ENCODE measurements at regions not wholly inside any gene's neighbourhood (a gene's known extent, or its start where the extent isn't known, plus 50 kb on each side); places are given as distances from the start of the nearest gene placed in this dataset.

- peaks cover 4 to 9% of the 10 kb centered on the region in 2 experiments for H3K4me1 ChIP-seq (ENCODE audit: control insufficient read depth in 1 of 2, insufficient read depth in 2 of 2, low read depth in 1 of 2, low read length in 1 of 2)
- H2AFZ ChIP-seq (ENCODE audit: low read depth): no peak overlapping the region
- 63% methylated on average over 8 of the region's 8 CpGs for WGBS (ENCODE audit: low lambda C conversion rate)
- H4K20me1 ChIP-seq (ENCODE audit: insufficient read depth): no peaks in the 10 kb centered on the region
- H3K79me2 ChIP-seq (ENCODE audit: insufficient read depth): no peaks in the 10 kb centered on the region
- ChIA-PET CTCF (no interaction called here), POLR2A (no interaction called here)
- no peaks in the 10 kb centered on the region for H3K9me2 ChIP-seq
- no peak overlapping the region for H3K27ac ChIP-seq (ENCODE audit: low read depth in 2 of 2, low read length in 1 of 2)
- no peak overlapping the region for H3K4me2 ChIP-seq
- H3F3A ChIP-seq (replicated peaks; ENCODE audit: insufficient read depth): no peaks in the 10 kb centered on the region
- H3K9me3 ChIP-seq: peaks cover 14% of the 10 kb centered on the region
- no peak for DNase-seq
- TF ChIP-seq, protein P1, sequence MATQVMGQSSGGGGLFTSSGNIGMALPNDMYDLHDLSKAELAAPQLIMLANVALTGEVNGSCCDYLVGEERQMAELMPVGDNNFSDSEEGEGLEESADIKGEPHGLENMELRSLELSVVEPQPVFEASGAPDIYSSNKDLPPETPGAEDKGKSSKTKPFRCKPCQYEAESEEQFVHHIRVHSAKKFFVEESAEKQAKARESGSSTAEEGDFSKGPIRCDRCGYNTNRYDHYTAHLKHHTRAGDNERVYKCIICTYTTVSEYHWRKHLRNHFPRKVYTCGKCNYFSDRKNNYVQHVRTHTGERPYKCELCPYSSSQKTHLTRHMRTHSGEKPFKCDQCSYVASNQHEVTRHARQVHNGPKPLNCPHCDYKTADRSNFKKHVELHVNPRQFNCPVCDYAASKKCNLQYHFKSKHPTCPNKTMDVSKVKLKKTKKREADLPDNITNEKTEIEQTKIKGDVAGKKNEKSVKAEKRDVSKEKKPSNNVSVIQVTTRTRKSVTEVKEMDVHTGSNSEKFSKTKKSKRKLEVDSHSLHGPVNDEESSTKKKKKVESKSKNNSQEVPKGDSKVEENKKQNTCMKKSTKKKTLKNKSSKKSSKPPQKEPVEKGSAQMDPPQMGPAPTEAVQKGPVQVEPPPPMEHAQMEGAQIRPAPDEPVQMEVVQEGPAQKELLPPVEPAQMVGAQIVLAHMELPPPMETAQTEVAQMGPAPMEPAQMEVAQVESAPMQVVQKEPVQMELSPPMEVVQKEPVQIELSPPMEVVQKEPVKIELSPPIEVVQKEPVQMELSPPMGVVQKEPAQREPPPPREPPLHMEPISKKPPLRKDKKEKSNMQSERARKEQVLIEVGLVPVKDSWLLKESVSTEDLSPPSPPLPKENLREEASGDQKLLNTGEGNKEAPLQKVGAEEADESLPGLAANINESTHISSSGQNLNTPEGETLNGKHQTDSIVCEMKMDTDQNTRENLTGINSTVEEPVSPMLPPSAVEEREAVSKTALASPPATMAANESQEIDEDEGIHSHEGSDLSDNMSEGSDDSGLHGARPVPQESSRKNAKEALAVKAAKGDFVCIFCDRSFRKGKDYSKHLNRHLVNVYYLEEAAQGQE (IDR thresholded peaks at IDR 0.05; ENCODE audit: low read depth, low read length): no peak
- TF ChIP-seq, protein P2, sequence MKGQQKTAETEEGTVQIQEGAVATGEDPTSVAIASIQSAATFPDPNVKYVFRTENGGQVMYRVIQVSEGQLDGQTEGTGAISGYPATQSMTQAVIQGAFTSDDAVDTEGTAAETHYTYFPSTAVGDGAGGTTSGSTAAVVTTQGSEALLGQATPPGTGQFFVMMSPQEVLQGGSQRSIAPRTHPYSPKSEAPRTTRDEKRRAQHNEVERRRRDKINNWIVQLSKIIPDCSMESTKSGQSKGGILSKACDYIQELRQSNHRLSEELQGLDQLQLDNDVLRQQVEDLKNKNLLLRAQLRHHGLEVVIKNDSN (IDR thresholded peaks at IDR 0.05; ENCODE audit: borderline replicate concordance, low read depth): no peak
- TF ChIP-seq MEF2A (IDR thresholded peaks at IDR 0.05; ENCODE audit: borderline replicate concordance, low read depth): no peak
- no peaks in the 10 kb centered on the region for H3K27me3 ChIP-seq (ENCODE audit: insufficient read depth)
- H3K36me3 ChIP-seq (replicated peaks in 1 of 2; ENCODE audit: control insufficient read depth in 1 of 2, insufficient read depth in 2 of 2, low read length in 1 of 2): no peaks in the 10 kb centered on the region
- no peak overlapping the region for H3K4me3 ChIP-seq (ENCODE audit: low read depth in 2 of 2, low read length in 1 of 2)
- H3K9ac ChIP-seq: no peak overlapping the region
Observed at GRCh38 chr2:236886456-236886855, 199.2 kb upstream of the COPS8 start.

- no peak for DNase-seq
- TF ChIP-seq, protein P3, sequence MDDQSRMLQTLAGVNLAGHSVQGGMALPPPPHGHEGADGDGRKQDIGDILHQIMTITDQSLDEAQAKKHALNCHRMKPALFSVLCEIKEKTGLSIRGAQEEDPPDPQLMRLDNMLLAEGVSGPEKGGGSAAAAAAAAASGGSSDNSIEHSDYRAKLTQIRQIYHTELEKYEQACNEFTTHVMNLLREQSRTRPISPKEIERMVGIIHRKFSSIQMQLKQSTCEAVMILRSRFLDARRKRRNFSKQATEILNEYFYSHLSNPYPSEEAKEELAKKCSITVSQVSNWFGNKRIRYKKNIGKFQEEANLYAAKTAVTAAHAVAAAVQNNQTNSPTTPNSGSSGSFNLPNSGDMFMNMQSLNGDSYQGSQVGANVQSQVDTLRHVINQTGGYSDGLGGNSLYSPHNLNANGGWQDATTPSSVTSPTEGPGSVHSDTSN (IDR thresholded peaks at IDR 0.05): no peak
- no peak for TF ChIP-seq FOSL2 (IDR thresholded peaks at IDR 0.05; ENCODE audit: borderline replicate concordance, low read depth)
- TF ChIP-seq CHD2 (IDR thresholded peaks at IDR 0.05; ENCODE audit: low read length, partially characterized antibody): no peak
- TF ChIP-seq, protein P1 (IDR thresholded peaks at IDR 0.05; ENCODE audit: low read depth, low read length): no peak
- TF ChIP-seq MAX (IDR thresholded peaks at IDR 0.05; ENCODE audit: low read depth): no peak
- no peak for TF ChIP-seq SIN3A (IDR thresholded peaks at IDR 0.05; ENCODE audit: borderline replicate concordance, low read depth, low read length)
- no peak for TF ChIP-seq RXRA (IDR thresholded peaks at IDR 0.05; ENCODE audit: borderline replicate concordance, low read depth)
- no peak for TF ChIP-seq JUND (IDR thresholded peaks at IDR 0.05)
- no peak for TF ChIP-seq EZH2phosphoT487 (IDR thresholded peaks at IDR 0.05; ENCODE audit: borderline replicate concordance, low read depth)
- TF ChIP-seq, protein P4, sequence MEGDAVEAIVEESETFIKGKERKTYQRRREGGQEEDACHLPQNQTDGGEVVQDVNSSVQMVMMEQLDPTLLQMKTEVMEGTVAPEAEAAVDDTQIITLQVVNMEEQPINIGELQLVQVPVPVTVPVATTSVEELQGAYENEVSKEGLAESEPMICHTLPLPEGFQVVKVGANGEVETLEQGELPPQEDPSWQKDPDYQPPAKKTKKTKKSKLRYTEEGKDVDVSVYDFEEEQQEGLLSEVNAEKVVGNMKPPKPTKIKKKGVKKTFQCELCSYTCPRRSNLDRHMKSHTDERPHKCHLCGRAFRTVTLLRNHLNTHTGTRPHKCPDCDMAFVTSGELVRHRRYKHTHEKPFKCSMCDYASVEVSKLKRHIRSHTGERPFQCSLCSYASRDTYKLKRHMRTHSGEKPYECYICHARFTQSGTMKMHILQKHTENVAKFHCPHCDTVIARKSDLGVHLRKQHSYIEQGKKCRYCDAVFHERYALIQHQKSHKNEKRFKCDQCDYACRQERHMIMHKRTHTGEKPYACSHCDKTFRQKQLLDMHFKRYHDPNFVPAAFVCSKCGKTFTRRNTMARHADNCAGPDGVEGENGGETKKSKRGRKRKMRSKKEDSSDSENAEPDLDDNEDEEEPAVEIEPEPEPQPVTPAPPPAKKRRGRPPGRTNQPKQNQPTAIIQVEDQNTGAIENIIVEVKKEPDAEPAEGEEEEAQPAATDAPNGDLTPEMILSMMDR (IDR thresholded peaks at IDR 0.05): no peak
- TF ChIP-seq IRF3 (IDR thresholded peaks at IDR 0.05; ENCODE audit: low read depth, low read length): no peak
Observed at GRCh38 chr2:236887531-236887930, 198.2 kb upstream of the COPS8 start.

More at GRCh38 chr2:236887531-236887930, 198.2 kb upstream of the COPS8 start:
- Histone ChIP-seq H3K27me3 (ENCODE audit: insufficient read depth) (no peaks in the 10 kb centered on the region), H3K27ac (ENCODE audit: low read depth in 2 of 2, low read length in 1 of 2) (peak overlapping the region in 1 of 2 experiments; percentile 68; a peak in 1 of 4 replicates), H2AFZ (ENCODE audit: low read depth) (peak overlapping the region; percentile 41; the same call in 1 of the 2 replicates), H3K36me3 (replicated peaks in 1 of 2; ENCODE audit: control insufficient read depth in 1 of 2, insufficient read depth in 2 of 2, low read length in 1 of 2) (no peaks in the 10 kb centered on the region), H3K4me1 (ENCODE audit: control insufficient read depth in 1 of 2, insufficient read depth in 2 of 2, low read depth in 1 of 2, low read length in 1 of 2) (peaks cover 4 to 9% of the 10 kb centered on the region in 2 experiments), H3F3A (replicated peaks; ENCODE audit: insufficient read depth) (no peaks in the 10 kb centered on the region), H3K79me2 (ENCODE audit: insufficient read depth) (no peaks in the 10 kb centered on the region), H3K9me2 (no peaks in the 10 kb centered on the region), H3K4me3 (ENCODE audit: low read depth in 2 of 2, low read length in 1 of 2) (no peak overlapping the region), H4K20me1 (ENCODE audit: insufficient read depth) (no peaks in the 10 kb centered on the region), H3K9ac (0 out of 2 replicates have a peak overlapping the region, but pooled peaks have one; percentile 14), H3K9me3 (peaks cover 3% of the 10 kb centered on the region; the same call in 1 of the 2 replicates), H3K4me2 (peak overlapping the region; percentile 55)
- POLR2A ChIA-PET: no interaction called here
- CTCF ChIA-PET: interaction anchor here (1.0 kb wide), 1 partner anchor 18 kb away, joined by 4 read pairs; no protein-coding TSS in a partner anchor
- 46% methylated on average over 6 of the region's 6 CpGs for WGBS (ENCODE audit: low lambda C conversion rate)
